Cardiac muscle cell (in vitro differentiated cells and primary cell): ENCODE measurements at regions not wholly inside any gene's neighbourhood (a gene's known extent, or its start where the extent isn't known, plus 50 kb on each side); places are given as distances from the start of the nearest gene placed in this dataset.

Experiments
- DNase-seq, 2 donors: peaks; one replicate each; pipeline versions ENCODE4 v3.0.0 to v3.0.0-alpha.2; 2010 to 2017; ENCODE audit warnings: low read depth in 1 of 2, low spot score in 1 of 2
- H3K27ac ChIP-seq: fragments of 200-600 bp; sonication (generic); 2 replicates; pipeline ENCODE4 v1.5.1; 2016
- H3K27me3 ChIP-seq: fragments of 200-600 bp; sonication (generic); 2 replicates; pipeline ENCODE4 v1.6.0; 2016; ENCODE audit warnings: control low read depth
- H3K36me3 ChIP-seq: fragments of 200-600 bp; sonication (generic); 2 replicates; pipeline ENCODE4 v1.5.1; 2016; ENCODE audit warnings: control low read depth
- H3K4me1 ChIP-seq: fragments of 200-600 bp; sonication (generic); 2 replicates; pipeline ENCODE4 v1.8.1; 2017; ENCODE audit warnings: low read depth, mild to moderate bottlenecking, mixed run types
- H3K4me3 ChIP-seq: fragments of 200-600 bp; sonication (generic); 2 replicates; pipeline ENCODE4 v1.5.1; 2016; ENCODE audit warnings: mild to moderate bottlenecking
- H3K9me3 ChIP-seq: fragments of 200-600 bp; sonication (generic); 2 replicates; pipeline ENCODE4 v1.5.1; 2017; ENCODE audit warnings: low read depth, mild to moderate bottlenecking, control low read depth
- CTCF ChIP-seq: IDR thresholded peaks from 2 replicates; pipeline ENCODE4 v1.5.1; 2012; ENCODE audit warnings: low read depth, mild to moderate bottlenecking, low read length

- Histone ChIP-seq H3K27ac (no peak overlapping the region), H3K27me3 (no peaks in the 10 kb centered on the region), H3K4me3 (no peak overlapping the region), H3K36me3 (no peaks in the 10 kb centered on the region), H3K4me1 (no peaks in the 10 kb centered on the region), H3K9me3 (no peaks in the 10 kb centered on the region)
- no peak for TF ChIP-seq CTCF
- DNase-seq, result no peak
Observed at GRCh38 chr5:142450419-142450818, 125.6 kb upstream of the SPRY4 start.

DNA sequence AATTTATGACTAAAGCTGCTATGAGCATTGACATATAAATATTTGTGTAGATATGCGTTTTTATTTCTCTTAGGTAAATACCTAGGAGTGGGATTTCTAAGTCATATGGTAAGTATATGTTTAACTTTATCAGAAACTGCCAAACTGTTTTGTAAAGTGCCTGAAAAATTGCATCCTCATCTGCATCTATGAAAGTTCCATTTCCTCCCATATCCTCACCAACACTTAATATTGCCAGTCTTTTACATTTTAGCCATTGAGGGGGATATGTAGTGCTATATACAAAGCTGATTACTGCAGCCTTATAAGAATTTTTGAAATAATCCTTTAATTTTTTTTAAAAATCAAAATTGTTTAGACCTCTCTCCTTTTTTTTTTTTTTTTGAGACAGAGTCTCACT, 123.1 kb upstream of the SPRY4 start:
- DNase-seq, result no peak
- H3K27me3 ChIP-seq, result no peaks in the 10 kb centered on the region
- no peaks in the 10 kb centered on the region for H3K9me3 ChIP-seq
- H3K27ac ChIP-seq, result no peak overlapping the region
- H3K4me3 ChIP-seq, result no peak overlapping the region
- H3K36me3 ChIP-seq, result no peaks in the 10 kb centered on the region
- no peaks in the 10 kb centered on the region for H3K4me1 ChIP-seq
- no peak for TF ChIP-seq CTCF

DNA sequence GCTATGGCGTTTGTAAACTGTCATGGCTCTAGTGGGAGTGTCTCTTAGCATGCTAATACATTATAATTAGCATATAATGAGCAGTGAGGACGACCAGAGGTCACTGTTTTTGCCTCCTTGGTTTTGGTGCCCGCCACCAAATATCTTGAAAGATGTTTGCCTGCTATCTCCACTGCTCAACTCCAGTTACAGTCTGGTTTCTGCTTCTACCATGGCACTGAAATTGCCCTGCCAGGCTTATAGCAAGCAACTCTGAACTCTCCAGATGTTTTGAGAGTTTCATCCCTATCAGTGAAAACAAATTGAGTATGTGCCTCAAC, 122.1 kb upstream of the SPRY4 start:
- no peak overlapping the region for H3K27ac ChIP-seq
- no peaks in the 10 kb centered on the region for H3K36me3 ChIP-seq
- TF ChIP-seq CTCF, result no peak
- no peaks in the 10 kb centered on the region for H3K9me3 ChIP-seq
- H3K4me1 ChIP-seq, result no peaks in the 10 kb centered on the region
- H3K4me3 ChIP-seq, result no peak overlapping the region
- no peaks in the 10 kb centered on the region for H3K27me3 ChIP-seq
- DNase-seq, result no peak

DNA sequence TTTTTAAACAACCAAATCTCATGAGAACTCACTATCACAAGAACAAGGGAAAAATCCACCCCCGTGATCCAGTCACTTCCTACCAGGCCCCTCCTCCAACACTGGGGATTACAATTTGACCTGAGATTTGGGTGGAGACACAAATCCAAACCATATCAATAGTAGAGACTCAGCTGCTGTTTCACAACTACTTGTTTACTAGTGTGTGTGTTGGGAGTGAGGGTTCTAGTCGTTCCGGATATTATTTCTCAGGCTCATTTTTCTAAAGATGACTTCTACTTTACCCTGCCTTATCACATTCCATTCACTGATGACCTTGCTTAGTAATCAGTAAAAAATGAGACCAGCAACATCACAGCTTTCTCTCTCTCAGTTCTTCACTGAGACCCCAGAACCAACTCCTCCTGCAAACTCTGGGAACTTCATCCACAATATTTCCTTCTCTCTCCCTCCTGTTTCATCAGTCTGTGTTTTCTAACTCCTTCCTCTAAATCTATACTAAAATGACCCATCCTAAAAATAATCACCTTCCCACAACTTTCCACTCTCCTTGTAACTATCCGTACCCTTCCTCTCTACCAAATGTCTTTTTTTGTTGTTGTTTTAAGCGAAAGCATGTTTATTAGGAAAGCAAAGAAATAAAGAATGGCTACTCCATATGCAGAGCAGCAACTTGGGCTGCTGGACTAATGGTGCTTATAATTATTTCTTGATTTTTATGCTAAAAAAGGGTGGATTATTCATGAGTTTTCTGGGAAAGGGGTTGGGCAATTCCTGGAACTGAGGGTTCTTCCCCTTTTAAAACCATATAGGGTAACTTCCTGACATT, 121.5 kb upstream of the SPRY4 start:
- Histone ChIP-seq H3K27ac (no peak overlapping the region), H3K4me3 (no peak overlapping the region), H3K36me3 (no peaks in the 10 kb centered on the region), H3K27me3 (no peaks in the 10 kb centered on the region), H3K4me1 (no peaks in the 10 kb centered on the region), H3K9me3 (no peaks in the 10 kb centered on the region)
- DNase-seq, result peak in 1 of 2 donors; percentile 93
- no peak for TF ChIP-seq CTCF

GRCh38 chr5:142445266-142445665, 120.4 kb upstream of the SPRY4 start:
- H3K9me3 ChIP-seq, result no peaks in the 10 kb centered on the region
- no peak for TF ChIP-seq CTCF
- no peak overlapping the region for H3K4me3 ChIP-seq
- no peak overlapping the region for H3K27ac ChIP-seq
- H3K36me3 ChIP-seq, result no peaks in the 10 kb centered on the region
- no peak for DNase-seq
- no peaks in the 10 kb centered on the region for H3K4me1 ChIP-seq
- H3K27me3 ChIP-seq, result no peaks in the 10 kb centered on the region
